ENCODE measurements at regions not wholly inside any gene's neighbourhood (a gene's known extent, or its start where the extent isn't known, plus 50 kb on each side); places are given as distances from the start of the nearest gene placed in this dataset.

DNA sequence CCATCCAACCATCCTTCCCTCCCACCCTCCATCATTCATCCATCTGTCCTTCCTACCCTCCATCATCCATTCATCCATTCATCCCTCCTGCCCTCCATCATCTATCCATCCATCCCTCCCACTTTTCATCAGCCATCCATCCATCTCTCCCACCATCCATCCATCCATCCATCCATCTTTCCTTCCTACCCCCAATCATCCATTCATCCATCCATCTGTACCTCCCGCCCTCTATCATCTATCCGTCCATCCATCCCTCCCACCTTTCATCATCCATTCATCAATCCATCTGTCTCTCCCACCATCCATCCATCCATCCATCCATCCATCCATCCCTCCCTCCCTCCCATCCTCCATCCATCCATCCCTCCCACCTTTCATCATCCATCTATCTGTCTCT, 968.8 kb downstream of the BRD1 start:
- no peak for ATAC-seq

DNA sequence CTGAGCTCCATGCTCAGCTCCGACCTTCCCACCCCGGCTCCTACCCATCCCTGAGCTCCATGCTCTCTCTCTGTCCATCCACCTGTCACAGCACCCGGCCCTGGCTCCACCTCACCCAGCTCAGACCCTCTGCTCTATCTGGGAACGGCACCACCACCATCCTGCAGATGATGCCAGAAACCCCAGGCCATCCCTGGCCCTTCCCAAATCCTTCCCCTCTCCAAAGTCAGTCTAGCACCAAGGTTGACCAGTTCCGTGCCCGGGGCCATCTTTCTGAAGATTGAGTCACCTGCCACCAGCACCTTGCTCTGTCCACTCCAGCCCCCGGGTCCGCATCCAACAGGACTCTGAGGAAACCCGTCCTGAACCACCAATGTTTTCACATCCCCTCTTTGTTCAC, 969.6 kb downstream of the BRD1 start:
- ATAC-seq: no peak

DNA sequence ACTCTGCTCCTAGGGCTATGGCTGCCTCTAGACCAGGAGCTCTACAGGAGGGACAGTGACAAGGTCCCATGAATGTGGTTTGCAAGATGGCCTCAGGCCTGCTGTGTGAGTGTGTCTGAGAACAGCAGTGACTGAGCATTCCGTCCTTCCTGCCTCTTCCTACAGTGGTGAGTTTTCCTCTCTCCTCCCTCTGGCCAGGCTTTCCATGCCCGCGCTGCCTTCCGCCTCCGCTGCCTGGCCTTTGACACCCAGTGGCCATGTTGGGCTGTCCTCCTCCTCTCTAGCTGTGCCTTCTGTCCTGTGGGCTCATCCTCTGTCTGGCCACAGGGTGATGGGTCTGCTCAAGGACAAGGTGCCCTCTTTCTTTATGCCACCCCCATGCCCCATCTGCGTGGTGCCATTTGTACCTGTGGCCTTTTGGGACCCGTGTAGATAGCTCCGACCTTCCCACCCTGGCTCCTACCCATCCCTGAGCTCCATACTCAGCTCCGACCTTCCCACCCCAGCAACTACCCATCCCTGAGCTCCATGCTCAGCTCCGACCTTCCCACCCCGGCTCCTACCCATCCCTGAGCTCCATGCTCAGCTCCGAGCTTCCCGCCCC, 970.4 kb downstream of the BRD1 start:
- no peak for ATAC-seq

DNA sequence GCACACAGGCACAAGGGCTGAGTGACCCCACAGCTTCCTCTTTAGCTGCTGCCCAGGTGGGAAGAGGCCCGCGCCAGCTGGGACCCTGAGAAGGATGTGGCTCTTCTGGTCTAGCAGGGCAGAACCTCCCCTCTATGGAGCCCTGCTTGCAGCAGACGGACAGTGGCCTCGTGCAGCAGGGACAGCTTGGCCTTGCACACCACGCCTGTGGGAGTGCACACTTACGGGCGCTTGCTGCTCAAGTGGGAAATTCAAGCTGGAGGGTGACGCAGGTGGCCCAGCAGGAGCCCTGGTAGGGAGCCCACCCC, 971.4 kb downstream of the BRD1 start:
- no peak for ATAC-seq

DNA sequence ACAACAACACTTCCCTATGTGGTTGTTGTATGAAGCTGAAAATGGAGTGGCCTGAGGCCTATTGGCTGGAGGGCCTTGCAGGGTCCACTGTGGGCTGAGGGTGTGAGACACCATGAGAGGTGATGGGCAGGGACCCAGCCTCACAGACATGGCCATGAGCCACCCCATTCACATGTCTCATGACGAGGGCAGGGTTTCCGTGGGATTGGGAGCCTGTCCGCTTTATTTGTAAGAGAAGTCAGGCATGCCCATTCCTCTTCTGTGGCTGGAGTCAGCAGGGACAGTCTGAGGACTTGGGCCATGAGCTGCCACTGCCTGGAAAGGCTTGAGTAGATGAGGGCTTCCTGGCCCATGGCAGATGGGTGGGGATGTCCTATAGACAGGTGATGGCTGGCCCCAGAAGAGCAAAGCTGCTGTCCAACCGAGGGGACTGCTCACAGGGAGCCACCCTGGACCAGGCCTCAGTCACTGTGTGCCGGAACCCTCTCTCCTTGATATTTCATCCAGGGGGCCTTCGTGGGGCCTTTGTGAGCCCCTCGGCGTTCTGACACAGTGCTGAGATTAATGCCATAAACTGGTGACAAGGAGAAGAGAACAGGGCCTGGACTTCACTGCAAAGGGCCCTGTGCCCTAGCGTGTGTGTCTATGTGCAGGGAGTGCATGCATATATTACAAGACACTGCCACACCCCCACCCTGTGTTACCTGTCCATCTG, 971.9 kb downstream of the BRD1 start:
- no peak for ATAC-seq

DNA sequence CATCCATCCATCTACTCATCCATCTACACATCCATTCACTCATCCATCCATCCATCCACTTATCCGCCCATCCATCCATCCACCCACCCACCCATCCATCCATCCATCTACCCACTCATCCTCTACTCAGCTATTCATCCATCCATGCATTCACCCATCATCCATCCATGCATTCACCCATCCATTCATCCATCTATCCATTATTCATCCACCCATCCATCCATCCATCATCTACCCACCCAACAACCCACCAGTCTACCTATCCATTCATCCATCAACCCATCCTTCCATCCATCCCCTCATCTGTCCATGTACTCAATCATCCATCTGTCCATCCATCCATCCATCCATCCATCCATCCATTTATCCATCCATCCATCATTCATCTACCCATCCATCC, 972.7 kb downstream of the BRD1 start:
- no peak for ATAC-seq

DNA sequence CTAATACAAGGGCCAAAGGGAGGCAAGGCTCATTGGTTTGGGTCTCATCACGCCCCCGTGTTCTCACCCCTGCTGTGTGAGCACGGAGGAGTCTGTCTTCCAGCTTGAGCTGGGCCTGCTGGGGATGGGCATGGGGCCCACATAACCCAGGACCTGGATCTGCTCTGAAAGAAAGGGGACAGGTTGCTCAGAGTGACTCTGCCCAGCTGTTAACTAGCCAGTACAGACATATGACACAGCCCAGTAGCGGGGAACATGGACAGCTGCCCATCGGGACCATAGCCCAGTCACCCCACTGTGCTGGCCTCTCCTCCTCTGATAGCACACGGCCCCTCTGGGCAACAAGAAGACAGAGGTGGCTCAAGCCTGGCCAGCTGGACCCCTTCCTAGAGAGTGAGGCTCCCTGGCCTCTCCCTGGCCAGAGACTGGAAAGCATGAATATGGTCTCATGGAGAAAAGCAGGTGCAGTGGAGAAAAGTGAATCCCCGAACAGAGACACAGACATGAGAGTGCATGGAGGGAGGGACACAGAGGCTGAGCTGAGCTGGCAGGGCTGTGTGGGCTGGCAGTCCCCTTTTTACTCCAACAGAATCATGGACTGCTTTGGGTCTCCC, 973.9 kb downstream of the BRD1 start:
- ATAC-seq: no peak

DNA sequence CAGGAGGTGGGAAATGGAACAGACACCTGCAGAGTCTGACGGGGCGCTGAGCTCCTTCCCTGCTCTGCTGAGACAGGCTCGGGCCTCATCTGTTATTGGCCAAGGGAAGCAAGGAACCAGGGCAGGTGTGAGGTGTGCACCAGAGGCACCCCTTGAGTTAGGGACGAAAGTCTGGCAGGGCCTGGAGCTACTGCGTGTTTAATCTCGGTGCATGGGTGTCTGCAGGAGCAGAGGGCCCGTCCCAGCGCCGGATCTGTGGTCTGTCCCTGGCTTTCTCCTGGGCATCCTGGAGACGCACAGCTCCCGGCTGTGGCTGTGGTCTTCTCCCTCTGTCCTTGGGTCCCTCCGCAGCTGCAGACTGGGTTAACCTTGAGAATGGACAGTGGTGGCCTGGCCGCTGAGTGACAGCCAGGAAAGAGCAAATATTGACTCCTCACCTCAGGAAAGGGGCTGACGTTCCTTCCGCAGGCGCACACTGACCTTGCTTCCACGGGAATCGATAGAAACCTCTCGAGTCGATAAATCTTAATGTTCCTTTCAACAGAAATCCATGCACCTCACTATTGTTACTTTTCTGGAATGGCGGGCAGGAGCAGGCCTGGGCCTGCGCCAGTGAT, 975.6 kb downstream of the BRD1 start:
- ATAC-seq: no peak

DNA sequence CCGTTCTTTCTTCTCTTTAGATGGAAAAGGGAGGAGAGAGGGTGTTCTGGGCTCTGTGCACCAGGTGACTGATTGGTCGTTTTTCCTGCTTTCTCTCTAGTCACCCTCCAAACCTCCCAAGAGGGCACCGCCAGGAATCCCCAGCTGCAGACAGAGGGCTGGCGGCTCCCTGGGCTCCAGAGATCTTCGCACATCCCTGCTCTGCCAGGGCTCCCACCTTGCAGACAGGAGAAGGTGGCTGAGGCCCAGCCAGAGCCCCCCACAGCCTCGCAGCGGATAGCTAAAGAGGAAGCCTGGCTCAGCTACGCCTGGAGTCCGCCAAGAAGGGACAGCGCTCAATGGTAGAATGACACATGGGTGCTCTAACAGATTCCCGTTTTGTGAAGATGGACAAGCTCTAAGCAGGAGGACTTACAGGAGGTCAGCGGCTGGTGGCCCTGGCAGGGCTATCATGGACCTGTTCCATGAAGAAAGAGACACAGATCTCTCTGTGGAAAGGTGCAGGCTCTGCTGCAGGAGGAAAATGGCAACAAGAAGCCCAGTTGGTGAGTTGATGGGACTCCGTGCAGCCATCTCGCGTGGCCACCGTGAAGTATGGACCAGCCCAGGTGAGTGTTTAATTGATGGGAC, 976.9 kb downstream of the BRD1 start:
- no peak for ATAC-seq

DNA sequence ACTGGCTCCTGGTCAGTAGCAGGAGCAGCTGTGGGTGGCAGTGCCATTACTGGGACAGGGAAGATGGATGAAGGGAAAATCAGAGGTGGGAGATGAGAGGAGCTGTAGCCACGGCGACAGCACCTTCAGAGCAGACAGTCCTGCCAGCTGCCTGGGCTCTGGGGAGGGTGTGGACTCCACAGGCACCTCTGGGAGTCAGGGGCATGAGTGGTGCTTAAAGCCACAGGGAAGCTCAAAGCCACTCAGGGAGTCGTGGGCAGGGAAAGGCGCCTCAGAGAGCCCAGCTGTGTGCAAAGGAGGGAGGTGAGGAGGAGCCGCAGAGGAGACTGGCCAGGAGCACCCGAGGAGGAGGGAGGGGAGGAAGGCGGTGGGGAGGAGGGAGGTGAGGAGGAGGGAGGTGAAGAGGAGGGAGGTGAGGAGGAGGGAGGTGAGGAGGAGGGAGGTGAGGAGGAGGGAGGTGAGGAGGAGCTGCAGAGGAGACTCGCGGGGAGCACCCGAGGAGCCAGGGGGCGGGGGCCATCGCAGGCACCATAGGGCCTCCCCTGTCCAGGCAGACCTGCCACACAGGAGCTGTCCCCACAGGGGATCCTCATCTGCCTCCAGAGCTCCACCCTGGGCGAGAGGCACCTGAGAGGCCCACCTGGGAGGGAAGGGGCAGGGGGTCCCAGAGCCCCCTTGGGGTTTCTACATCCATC, 977.6 kb downstream of the BRD1 start:
- ATAC-seq: no peak

DNA sequence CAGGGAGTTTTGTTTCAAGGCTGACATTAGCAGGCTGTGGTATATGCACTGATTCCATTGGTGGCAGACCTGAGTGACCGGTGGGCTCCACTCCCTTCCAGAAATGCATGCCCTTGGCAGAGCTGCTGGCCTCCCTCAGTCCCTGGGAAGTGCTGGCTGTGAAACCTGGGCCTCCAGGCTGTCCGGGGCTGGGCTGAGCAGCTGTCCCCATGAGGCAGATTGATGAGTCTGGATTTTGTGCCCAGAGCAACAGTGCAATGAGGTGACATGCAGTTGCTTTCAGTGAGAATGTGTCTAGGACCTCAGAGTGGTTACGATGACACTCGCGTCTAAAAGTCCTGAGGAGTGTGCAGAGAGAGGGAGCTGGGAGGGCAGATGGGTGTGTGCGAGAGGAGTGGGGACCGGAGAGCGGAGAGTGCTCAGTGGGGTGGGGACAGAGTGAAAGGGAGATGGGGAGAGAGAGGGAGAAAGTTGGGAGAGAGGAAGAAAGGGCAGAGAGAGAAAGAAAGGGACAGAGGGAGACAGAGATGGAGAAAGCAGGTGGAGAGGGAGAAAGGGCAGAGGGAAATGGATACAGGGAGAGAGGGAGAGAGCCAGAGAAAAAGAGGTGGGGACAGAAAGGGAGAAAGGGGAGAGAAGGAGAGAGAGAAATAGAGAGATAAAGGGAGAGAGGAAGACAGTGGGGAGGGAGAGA, 978.3 kb downstream of the BRD1 start:
- ATAC-seq: no peak

DNA sequence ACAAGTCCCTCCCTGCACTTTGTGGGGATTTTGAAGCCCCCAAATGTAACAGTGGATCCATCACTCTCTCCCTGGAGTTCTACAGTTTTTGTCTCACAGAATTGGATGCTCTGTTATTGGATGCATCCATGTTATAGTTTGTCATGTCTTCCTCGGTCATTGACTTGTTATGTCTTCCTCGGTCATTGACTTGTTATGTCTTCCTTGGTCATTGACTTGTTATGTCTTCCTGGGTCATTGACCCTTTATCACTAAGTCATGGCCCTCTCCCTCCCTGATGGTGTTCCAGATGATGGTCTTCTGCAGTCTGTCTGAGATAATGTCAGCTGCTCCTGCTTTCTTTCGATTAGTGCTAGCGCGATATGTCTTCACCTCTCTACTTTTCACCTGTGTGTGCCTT, 981.5 kb downstream of the BRD1 start:
- no peak for ATAC-seq

DNA sequence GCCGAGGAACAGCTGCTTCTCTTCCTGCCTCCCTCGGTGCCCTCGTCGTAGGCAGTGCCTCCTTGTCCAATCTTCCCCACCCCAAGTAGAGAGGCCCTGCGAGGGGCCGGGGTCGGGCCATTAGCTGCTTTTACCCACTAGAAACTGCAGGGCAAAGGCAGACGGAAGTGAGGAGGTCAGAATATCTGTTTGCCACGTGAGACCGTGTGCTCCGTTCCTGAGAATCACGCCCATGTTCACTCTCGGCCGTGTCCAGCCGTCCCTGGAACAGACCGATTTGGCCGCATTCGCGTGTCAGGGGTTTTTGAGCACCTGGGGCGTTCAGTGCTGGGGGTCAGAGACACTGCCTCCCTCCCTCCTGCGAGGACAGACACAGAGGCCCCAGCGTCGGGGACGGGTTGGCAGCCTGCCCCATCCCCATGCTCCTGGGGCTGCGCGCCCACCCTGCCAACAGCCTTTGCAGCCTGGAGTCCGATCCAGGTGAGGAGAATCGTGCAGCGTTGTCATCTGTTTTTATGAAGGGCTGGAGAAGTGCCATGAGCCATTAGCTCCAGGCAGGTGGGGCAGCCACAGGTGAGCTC, 982.2 kb downstream of the BRD1 start:
- ATAC-seq: no peak

DNA sequence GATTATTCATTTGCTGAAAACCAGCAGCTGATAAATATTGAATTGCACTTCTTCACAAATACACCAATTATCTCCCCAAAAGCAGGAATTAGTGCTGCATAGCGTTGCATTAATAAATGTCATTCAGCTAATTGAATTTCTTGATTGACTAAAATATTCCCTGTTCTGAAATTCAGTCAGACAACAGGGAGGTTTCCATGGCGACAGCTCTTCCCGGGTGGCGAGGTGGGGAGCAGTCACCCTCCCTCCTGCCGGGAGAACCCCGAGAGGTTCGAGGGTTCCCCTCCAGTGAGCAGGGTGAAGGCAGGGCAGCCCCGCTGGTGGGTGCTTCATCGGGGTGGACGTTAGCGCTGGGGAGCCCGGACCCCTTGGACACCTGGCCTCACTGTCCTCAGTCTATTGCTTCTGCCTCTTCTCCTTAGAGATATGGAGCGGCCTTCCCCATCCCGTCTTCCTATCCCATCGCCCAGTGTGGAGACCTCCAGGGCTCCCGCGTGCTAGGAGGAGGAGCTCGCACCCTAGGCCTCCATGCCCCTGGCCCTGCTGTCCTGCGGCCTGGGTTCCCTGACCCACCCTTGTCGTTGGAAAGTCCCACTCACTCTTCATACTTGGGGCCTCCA, 983.5 kb downstream of the BRD1 start:
- no peak for ATAC-seq

DNA sequence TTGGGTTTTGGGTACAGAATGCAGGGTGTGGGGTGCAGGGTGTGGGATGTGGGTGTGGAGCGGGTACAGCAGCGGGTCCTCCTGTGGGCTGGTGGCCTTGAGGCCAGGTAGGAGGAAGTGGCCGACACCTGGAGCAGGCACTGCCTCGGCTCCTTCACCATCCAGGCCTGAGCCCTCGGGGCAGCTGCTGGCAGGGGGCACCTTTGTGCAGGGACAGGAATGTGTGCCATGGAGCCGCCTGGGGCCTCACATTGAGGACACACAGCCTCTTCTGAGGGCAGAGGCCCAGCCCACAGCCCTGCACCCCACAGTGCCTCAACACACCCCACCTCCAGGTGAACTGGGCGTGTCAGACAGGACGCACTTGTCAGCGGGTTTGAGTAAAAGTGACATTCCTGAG, 984.0 kb downstream of the BRD1 start:
- no peak for ATAC-seq

DNA sequence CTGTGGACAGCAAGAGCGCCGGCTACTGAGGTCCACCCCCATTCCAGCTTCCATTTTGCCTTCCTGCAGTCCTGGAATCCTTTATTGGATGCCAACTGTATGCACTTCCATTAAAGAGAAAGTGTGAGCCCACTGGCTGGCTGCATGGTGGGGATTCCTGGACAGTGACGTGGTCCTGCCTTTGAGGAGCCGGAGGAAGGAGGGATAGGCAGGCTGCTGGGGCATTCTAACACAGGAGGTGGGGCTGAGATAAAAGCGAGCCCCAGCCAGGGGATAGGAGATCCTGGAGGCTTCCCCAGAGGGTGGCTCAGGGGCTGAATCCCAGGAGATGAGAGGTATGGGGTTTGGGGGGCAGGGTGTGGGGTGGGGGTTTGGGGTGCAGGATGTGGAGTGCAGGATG, 984.7 kb downstream of the BRD1 start:
- no peak for ATAC-seq

DNA sequence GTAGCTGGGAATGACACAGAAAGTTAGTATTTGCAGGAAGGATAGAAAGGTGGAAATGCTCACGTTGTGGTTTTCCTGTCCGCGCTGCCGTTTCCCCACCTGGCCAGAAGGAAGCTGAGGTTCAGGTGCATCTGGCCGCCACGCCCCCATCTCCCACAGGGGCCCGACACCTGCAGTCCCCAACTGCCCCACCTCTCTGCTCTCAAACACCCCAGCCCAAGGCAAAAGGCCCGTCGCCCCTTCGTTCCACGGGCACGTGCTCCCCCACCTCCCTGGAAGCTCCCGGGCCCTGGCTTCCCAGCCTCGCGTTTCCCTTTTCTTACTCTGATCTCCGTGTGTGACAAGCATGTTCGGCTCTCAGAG, 985.1 kb downstream of the BRD1 start:
- ATAC-seq: no peak

DNA sequence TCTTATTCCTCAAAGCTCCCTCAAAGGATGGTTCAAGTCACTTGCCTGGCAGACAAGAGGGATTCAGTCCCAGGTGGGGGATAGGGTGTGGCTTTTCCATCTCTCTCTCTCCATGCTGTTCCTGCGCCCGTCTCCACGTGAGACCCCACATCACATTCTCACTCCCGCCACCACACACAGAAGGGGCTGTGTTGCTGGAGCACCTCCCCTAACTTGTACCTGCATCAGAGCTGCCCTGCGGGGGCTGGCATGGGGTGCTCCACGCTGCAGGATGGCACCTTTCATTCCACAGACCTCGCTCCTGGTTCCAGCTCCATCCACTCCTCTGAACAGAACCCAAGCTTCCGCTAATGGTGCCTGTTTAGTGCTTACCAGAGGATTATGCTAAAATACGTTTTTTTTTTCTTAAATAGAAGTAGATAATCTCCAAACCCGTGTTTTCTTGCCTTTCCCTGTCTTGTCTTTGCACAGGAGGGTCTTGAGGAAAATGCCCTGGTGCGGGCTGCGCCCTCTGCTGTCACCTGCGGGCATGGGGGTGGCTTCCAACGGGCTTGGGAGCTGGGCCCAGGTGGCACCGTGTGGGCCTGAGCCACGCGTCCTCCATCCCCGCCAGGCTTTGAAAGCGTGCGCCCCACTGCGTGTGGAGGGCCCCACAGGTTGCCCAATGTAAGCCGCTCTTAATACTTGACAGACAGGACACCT, 985.6 kb downstream of the BRD1 start:
- no peak for ATAC-seq

DNA sequence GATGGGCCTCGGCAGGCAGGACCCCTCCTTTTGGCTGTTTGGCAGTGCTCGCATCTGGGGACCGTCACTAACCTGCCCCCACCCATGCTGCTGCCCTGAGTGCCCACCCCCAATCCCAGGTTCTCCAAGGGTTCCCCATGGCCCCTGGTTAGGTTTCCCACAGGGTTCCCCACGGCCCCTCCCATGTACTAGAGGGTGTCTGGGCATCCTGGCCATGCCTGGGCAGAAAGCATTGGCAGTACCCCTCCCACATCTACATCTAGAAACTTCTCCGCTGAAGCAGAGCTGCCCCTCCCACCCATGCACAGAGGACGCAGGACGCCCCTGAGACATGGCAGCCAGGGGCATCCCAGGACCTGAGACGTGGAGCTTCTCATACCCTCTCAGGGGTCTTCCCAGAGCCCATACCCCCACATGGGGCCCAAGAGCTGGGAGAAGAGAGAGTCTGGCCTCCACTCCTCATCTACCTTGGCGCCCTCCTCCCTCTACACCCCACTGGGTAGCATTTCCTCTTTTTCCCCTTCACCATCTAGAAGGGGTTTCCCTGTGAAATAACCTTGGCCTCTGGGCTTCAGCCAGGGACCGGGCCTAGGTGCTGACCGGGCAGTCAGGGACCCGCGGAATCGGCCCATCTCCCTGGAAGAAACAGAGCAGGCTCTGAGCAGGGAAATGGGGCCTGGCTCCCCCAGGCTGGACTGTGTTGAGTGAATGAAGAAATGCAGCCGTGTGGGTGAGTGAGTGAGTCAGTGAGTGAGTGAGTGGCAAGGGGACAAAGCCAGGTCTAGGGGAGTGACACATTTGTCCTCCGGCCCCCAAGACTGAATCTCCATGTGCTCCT, 987.3 kb downstream of the BRD1 start:
- ATAC-seq: no peak

Data from activated CD4-positive, CD25-positive, alpha-beta regulatory T cell treated with anti-CD3 and anti-CD28 coated beads, Interleukin-2, amount 50 U/mL, for 24 hours (primary cell).